ENCODE measurements at regions not wholly inside any gene's neighbourhood (a gene's known extent, or its start where the extent isn't known, plus 50 kb on each side); places are given as distances from the start of the nearest gene placed in this dataset.

DNA sequence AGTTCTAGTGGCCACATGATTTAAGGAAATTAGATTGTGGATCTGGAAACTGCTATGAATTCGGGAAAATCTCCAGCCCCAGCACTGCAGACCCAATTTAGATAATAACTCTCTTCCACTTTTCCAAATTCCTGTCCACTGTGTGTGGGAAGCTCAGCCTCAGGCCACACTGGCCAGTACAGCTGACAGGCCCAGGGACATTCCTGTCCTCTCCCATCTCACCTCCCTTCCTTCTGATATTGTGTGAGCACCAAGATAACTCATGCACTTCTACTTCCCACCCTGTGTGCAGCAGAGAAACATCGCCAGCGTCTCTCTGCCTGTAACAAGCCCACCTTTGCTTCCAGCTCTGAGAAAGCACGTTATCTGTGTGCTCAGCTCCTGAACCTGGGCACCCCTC, 145.1 kb upstream of the RREB1 start:
- Histone ChIP-seq H3K9me1 (ENCODE audit: control insufficient read depth, insufficient read depth, low read length) (no peaks in the 10 kb centered on the region), H3K79me2 (ENCODE audit: control insufficient read depth, insufficient read depth, low read length) (no peaks in the 10 kb centered on the region), H2AFZ (ENCODE audit: low read depth, low read length) (peak overlapping the region; percentile 43), H3K4me3 (no peak overlapping the region), H3K9ac (ENCODE audit: insufficient read depth in 1 of 2, low read depth in 2 of 2, low read length in 2 of 2) (peak overlapping the region in 1 of 2 experiments; percentile 5; a peak in 1 of 4 replicates), H4K20me1 (replicated peaks; ENCODE audit: control insufficient read depth, insufficient read depth, low read length) (no peaks in the 10 kb centered on the region), H3K9me3 (replicated peaks; ENCODE audit: control insufficient read depth, insufficient read depth, low read depth, low read length) (no peaks in the 10 kb centered on the region), H3K36me3 (ENCODE audit: control insufficient read depth, insufficient read depth, low read length) (no peaks in the 10 kb centered on the region), H3K4me1 (replicated peaks in 1 of 2; ENCODE audit: control insufficient read depth in 2 of 2, insufficient read depth in 2 of 2, low read length in 2 of 2) (peaks cover 5 to 31% of the 10 kb centered on the region in 2 experiments; a peak in 3 of 5 replicates), H3K27ac (ENCODE audit: extremely low read depth, low read depth, low read length) (no peak overlapping the region), H3K27me3 (ENCODE audit: control insufficient read depth in 2 of 2, insufficient read depth in 2 of 2, low read length in 2 of 2) (no peaks in the 10 kb centered on the region), H3K4me2 (ENCODE audit: insufficient read depth, low read length) (no peak overlapping the region; the same call in 1 of the 2 replicates)
- ChIA-PET POLR2A (interaction anchor here (1.0 kb wide), 1 partner anchor 9 kb away, joined by 4 read pairs; no protein-coding TSS in a partner anchor), CTCF (ENCODE audit: low intra/inter-chr PET ratio) (no interaction called here)
- 21% methylated on average over 4 of the region's 4 CpGs for WGBS (ENCODE audit: insufficient coverage, low coverage, missing lambda C conversion rate)
- intact Hi-C loops (cut with micrococcal nuclease) = no loop called here
- ATAC-seq = peak; percentile 55
- no peak for TF ChIP-seq ZNF354B (CRISPR knock-in tag; IDR thresholded peaks at IDR 0.05)
- no peak for TF ChIP-seq TCFL5 (CRISPR knock-in tag; conservative IDR thresholded peaks at IDR 0.05)
- no peak for TF ChIP-seq ZKSCAN1 (IDR thresholded peaks at IDR 0.05; ENCODE audit: low read depth, low read length)
- no peak for TF ChIP-seq ILK (tag; IDR thresholded peaks at IDR 0.05; ENCODE audit: borderline replicate concordance, low read depth)
- TF ChIP-seq, protein P1, sequence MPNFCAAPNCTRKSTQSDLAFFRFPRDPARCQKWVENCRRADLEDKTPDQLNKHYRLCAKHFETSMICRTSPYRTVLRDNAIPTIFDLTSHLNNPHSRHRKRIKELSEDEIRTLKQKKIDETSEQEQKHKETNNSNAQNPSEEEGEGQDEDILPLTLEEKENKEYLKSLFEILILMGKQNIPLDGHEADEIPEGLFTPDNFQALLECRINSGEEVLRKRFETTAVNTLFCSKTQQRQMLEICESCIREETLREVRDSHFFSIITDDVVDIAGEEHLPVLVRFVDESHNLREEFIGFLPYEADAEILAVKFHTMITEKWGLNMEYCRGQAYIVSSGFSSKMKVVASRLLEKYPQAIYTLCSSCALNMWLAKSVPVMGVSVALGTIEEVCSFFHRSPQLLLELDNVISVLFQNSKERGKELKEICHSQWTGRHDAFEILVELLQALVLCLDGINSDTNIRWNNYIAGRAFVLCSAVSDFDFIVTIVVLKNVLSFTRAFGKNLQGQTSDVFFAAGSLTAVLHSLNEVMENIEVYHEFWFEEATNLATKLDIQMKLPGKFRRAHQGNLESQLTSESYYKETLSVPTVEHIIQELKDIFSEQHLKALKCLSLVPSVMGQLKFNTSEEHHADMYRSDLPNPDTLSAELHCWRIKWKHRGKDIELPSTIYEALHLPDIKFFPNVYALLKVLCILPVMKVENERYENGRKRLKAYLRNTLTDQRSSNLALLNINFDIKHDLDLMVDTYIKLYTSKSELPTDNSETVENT (CRISPR knock-in tag; IDR thresholded peaks at IDR 0.05) = no peak
- no peak for TF ChIP-seq ZNF263 (CRISPR knock-in tag; IDR thresholded peaks at IDR 0.05; ENCODE audit: borderline replicate concordance)
- TF ChIP-seq, protein P2, sequence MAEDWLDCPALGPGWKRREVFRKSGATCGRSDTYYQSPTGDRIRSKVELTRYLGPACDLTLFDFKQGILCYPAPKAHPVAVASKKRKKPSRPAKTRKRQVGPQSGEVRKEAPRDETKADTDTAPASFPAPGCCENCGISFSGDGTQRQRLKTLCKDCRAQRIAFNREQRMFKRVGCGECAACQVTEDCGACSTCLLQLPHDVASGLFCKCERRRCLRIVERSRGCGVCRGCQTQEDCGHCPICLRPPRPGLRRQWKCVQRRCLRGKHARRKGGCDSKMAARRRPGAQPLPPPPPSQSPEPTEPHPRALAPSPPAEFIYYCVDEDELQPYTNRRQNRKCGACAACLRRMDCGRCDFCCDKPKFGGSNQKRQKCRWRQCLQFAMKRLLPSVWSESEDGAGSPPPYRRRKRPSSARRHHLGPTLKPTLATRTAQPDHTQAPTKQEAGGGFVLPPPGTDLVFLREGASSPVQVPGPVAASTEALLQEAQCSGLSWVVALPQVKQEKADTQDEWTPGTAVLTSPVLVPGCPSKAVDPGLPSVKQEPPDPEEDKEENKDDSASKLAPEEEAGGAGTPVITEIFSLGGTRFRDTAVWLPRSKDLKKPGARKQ (CRISPR knock-in tag; IDR thresholded peaks at IDR 0.05) = no peak
- no peak for TF ChIP-seq ZC3H4 (CRISPR knock-in tag; IDR thresholded peaks at IDR 0.05; ENCODE audit: borderline replicate concordance)
- TF ChIP-seq, protein P3, sequence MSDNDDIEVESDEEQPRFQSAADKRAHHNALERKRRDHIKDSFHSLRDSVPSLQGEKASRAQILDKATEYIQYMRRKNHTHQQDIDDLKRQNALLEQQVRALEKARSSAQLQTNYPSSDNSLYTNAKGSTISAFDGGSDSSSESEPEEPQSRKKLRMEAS (CRISPR knock-in tag; IDR thresholded peaks at IDR 0.05) = no peak
- TF ChIP-seq SP1 (CRISPR knock-in tag; IDR thresholded peaks at IDR 0.05) = no peak
- no peak for TF ChIP-seq NONO (IDR thresholded peaks at IDR 0.05; ENCODE audit: low read depth in 2 of 2, low read length in 1 of 2)
- TF ChIP-seq PHF21A (IDR thresholded peaks at IDR 0.05; ENCODE audit: borderline replicate concordance, low read depth) = no peak
- TF ChIP-seq ZBTB17 (CRISPR knock-in tag; IDR thresholded peaks at IDR 0.05) = no peak
- TF ChIP-seq, protein P4, sequence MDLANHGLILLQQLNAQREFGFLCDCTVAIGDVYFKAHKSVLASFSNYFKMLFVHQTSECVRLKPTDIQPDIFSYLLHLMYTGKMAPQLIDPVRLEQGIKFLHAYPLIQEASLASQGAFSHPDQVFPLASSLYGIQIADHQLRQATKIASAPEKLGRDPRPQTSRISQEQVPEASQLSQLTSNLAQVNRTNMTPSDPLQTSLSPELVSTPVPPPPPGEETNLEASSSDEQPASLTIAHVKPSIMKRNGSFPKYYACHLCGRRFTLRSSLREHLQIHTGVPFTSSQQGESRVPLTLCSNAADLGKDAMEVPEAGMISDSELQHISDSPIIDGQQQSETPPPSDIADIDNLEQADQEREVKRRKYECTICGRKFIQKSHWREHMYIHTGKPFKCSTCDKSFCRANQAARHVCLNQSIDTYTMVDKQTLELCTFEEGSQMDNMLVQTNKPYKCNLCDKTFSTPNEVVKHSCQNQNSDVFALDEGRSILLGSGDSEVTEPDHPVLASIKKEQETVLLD (IDR thresholded peaks at IDR 0.05) = no peak
- FAIRE-seq = no peak
- DNase-seq (ENCODE audit: extremely low read depth in 1 of 4, low spot score in 3 of 4) = no peak
- BruUV-seq (replicated peaks) = no TSS peak
- in situ Hi-C loops (cut with MboI) = no loop called here

Measured in K562 (cell line).